Epithelial cell of proximal tubule (primary cell): ENCODE measurements at regions not wholly inside any gene's neighbourhood (a gene's known extent, or its start where the extent isn't known, plus 50 kb on each side); places are given as distances from the start of the nearest gene placed in this dataset.

Experiments used
- DNase-seq: peaks from one replicate; pipeline ENCODE4 v3.0.0-alpha.2; 2011; ENCODE audit warnings: low read depth
- H3K4me3 ChIP-seq: 2 replicates; pipeline ENCODE4 v1.5.1; 2011; ENCODE audit warnings: low read depth, mild to moderate bottlenecking, low read length
- CTCF ChIP-seq: conservative IDR thresholded peaks from 2 replicates; pipeline ENCODE4 v1.5.1; 2012; ENCODE audit warnings: low read depth, mild to moderate bottlenecking, low read length

- TF ChIP-seq CTCF = no peak
- DNase-seq = no peak
These were observed 190.0 kb upstream of the BMP2 start for GRCh38 chr20:6577451-6577850.

GRCh38 chr20:6576726-6577125 lies 190.8 kb upstream of the BMP2 start:
- TF ChIP-seq CTCF = no peak
- DNase-seq = no peak
- no peak overlapping the region for H3K4me3 ChIP-seq

More at GRCh38 chr20:6577451-6577850, 190.0 kb upstream of the BMP2 start:
- no peak overlapping the region for H3K4me3 ChIP-seq

- DNase-seq = no peak
- TF ChIP-seq CTCF = no peak
- no peak overlapping the region for H3K4me3 ChIP-seq
These were observed 191.5 kb upstream of the BMP2 start for GRCh38 chr20:6575912-6576401.

GRCh38 chr20:6566821-6567220 lies 200.7 kb upstream of the BMP2 start:
- TF ChIP-seq CTCF = no peak
- no peak overlapping the region for H3K4me3 ChIP-seq
- DNase-seq = no peak

- H3K4me3 ChIP-seq = no peak overlapping the region
- no peak for TF ChIP-seq CTCF
These were observed 205.4 kb upstream of the BMP2 start for GRCh38 chr20:6562111-6562510.

GRCh38 chr20:6560978-6561377 lies 206.5 kb upstream of the BMP2 start:
- DNase-seq = no peak
- no peak overlapping the region for H3K4me3 ChIP-seq
- TF ChIP-seq CTCF = peak; percentile 14

More at GRCh38 chr20:6562111-6562510, 205.4 kb upstream of the BMP2 start:
- no peak for DNase-seq

- TF ChIP-seq CTCF = no peak
- DNase-seq = no peak
- H3K4me3 ChIP-seq = no peak overlapping the region
These were observed 207.7 kb upstream of the BMP2 start for GRCh38 chr20:6559791-6560190.
